Endometrial microvascular endothelial cells (primary cell): ENCODE measurements at regions not wholly inside any gene's neighbourhood (a gene's known extent, or its start where the extent isn't known, plus 50 kb on each side); places are given as distances from the start of the nearest gene placed in this dataset.
"Not testable (repeated sequence)": the region's sequence is repeated elsewhere in the genome, so short reads cannot be mapped to it uniquely, and the experiment has no call there.

Experiments
- in situ Hi-C: cut with HindIII; loops from 2 replicates; pipeline ENCODE4 v1.10.0; 2017; ENCODE audit warnings: low sequenced_read_pairs, low pct_unique_long_range_greater_than_20kb; ENCODE audit errors: inconsistent ontology term

DNA sequence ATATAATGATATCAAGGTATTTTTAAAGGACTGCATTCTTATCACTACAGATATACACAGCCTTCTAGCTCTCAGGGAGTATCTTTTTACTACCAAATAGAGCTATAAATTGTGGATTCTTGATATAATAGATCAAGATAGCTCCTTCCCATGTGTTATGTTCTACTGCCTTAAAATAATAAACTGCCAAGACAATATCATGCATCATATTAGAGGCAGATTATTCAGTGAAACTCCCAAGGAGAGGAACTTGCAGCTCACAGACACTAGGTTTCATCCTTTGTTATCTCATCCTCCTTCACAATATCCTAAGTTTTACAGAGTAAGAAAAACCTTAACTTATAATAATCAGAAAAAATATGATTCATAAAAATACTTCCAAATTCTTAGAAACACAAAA, 802.8 kb downstream of the DIAPH3 start:
- in situ Hi-C loops: no loop called here

DNA sequence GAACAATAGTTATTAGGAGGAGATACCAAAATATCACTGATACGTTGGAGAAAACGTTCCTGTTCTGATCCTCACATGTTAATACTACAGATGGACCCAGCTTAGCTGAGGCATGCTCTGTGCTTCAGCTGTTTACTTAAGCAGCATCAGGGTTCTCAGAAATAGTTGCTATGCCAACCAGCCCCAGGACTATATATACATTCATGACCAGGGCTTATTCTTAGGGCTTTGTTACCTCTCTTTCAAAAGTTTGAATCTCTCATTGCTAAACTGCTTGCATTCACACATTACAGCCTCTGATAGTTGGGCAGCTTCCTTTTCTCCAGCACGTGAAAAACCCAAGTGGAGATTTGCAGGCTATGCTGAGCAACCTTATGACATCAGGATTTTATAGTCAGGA, 800.4 kb downstream of the DIAPH3 start:
- in situ Hi-C loops: no loop called here

DNA sequence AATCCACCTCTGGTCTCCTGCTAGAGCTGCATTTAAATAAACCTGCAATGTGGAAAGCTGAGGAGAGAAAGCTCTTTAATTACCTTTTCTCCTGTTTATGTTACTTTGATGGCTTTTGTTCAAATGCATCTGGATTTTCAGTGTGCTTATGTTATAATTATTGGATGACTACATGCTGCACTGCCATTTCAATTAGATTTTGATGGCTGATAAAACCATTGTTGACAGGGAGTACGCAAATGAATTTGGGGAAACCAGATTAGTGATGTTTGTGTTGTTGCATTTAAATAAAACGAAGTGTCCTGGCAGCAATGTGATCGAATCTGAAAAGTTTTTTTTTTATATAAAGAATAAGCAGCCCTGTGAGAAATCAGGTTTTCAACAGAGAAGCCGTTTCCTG, 799.8 kb downstream of the DIAPH3 start:
- in situ Hi-C loops: no loop called here

DNA sequence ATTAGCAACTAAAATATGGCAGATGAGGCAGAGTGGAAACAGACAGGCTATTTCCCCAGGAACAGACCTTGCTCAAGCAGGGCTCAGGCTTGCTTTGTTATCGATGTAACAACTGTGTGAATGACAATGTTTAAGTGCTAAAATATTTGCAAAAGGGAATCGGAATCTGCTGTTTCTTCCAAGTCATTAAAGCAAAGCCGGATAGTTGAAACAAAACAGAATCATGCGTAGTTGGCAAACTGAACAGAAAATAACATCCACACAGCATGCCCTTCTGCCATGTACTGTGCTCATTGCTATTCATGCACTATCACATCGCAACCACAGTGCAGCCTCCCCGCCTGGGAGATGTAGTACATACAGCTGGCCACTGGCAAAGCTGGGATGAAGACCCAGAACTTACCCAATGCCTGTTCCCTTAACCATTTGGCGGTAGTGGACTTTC, 799.1 kb downstream of the DIAPH3 start:
- in situ Hi-C loops: no loop called here

DNA sequence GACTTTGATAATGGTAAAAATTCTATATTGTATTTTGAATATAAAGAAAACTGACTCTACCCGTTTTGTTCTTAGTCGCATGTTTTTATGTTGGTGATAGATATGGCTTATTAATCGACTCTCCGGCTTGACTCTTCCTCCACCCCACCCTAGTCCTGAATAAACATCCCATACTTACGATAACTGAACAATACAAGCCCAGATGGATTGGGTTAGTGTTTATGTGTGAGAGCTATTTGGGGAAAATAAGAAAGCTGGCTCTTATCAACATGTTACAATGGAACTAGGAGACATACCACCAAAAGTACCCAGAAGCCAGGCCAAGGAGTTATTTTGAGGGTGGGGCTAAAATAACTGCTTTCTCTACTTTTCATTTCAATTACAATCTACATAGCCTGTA, 796.3 kb downstream of the DIAPH3 start:
- in situ Hi-C loops: no loop called here

DNA sequence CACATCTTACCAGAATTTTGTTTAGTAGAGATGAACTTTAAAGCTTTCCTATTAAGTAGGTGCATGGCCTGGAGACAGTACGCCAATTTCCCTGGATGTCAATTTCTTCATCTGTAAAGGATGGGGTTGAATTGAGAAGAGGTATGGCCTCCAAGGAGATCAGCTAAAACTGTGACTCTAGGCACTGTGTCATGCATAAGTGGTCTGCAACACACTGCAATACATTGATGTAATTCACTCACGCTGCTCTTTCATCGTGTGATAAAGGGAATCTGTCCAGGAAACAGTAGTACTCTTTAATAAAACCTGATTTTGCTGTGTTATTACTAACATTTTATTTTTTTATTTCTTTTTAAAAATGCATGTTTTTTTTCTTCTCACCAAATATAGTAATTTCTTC, 795.8 kb downstream of the DIAPH3 start:
- in situ Hi-C loops: no loop called here

DNA sequence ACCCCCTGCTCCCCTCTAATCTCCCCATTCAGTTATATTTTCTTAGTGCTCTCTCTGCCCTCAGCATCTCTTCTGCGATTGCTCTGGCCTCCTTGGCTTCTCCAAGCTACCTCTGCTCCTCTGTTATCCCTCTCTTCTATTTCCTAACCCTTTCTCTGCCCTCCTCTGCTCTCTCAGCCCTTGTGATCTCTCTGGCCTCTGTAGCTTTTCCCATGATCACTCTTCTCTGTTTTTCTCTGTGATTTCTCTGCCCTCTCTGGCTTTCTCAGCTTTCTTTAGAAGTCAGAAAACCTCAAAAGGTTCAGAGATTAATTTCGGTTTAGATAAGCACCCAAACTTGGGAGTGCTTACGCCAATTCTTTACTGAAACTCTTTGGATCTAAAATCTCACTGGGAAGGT, 795.0 kb downstream of the DIAPH3 start:
- in situ Hi-C loops: no loop called here

DNA sequence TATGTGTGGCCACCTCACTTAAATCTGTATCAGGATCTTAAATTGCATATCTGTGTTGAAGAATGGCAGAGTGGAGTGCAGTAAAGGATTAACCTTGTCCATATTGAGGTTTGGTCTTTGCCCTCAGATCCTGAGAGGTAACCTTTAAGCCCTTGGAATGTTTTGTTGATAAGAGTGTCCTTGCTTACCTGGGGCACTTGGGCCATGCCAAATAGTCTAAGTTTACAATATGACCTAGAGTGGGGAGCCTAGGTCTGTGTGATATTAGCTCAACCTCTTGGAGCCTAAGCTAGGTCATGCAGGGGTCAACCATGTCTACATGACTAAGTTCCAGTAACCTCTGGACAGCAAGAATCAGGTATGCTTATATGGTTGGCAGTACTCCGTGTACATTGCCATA, 792.5 kb downstream of the DIAPH3 start:
- in situ Hi-C loops: no loop called here

DNA sequence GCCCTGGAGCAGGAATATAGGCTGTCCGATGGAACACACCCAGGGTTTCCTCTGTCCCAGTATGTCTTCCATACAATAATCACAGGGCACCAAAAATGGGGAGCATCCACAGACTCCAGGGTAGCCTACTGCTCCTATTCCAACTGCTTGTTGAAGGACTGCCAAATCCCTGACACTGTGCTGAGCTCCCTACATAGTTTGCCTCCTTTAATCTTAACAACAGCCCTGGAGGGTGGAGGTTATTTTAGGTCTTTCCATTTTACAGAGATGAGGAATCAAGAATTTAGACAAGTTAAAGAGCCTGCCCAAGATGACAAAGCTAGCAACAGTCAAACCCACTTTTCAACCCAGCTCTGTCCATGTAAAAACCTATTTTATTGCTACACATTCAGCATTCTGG, 790.4 kb downstream of the DIAPH3 start:
- in situ Hi-C loops: no loop called here

DNA sequence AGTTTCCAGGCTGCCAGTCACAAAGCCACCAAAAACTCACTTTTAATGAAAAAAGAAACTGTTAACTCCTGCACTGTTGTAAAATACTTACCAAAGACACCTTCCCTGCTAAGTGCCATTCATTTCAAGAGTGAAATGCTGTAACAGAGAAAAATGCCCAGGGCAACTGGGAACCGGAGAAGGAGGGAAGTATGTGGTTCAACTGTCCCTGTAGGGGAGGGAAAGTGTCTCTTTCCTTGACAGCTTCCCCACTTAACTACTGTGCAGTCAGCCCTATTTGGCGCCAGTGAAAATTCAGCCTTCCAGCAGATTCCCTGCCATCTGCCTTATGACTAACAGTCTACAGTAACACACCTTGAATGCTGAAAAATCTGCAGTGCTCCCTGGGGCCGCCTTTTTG, 789.0 kb downstream of the DIAPH3 start:
- in situ Hi-C loops: no loop called here

DNA sequence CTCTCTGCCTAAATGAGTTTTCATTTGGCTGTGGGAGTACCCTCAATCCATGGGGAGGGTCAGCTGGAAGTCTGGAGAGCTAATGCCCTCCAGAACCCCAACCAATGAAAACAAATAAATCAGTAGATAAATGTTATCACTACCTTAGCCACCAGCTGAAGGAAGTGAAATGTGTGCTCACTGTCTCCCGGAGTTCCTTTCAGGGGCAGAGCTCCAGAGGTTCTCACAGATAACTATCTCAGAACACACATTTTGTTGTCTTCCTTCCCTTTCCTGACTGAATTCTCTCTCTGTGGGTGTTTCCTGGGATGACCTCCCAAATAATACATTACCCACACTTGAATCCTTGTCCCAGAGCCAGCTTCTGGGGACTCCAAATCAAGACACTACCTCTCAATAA, 779.6 kb downstream of the DIAPH3 start:
- in situ Hi-C loops: no loop called here

DNA sequence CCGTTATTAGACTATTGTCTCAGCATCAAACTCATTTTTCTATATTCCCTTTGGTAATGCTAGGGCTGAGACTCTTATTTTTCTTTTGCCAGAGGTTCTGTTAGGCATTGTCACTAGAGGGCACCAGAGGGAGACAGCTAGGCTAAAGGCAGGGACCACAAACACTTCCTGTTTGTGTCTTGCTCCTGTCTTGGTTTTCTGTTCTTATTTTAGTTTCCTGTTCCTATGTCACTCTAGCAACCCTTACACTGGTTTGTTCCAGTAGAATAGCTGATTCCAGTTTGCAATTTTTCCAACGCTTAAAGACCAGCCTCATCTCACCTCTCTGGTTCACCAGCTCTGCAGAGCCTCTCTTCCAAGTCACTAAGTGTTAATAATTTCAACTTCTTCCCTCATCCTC, 772.0 kb downstream of the DIAPH3 start:
- in situ Hi-C loops: no loop called here

DNA sequence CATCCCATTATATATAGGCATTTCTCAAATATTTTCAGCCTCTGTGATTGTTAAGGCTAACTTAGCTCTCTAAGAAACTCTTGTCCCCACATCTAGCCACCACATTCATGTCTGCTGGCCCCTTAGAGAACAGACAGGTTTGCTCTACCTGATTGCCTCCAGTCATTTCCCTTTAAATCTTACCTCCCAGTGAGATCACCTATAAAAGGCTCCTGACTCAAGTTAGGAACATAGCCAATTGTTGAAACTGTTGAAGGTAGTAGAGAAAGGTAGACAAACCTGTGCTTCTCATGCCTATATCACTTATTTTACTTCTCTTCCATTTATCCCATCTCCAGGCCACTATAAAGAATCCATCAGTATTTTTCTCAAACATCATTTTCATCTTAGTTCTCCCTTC, 771.4 kb downstream of the DIAPH3 start:
- in situ Hi-C loops: no loop called here

DNA sequence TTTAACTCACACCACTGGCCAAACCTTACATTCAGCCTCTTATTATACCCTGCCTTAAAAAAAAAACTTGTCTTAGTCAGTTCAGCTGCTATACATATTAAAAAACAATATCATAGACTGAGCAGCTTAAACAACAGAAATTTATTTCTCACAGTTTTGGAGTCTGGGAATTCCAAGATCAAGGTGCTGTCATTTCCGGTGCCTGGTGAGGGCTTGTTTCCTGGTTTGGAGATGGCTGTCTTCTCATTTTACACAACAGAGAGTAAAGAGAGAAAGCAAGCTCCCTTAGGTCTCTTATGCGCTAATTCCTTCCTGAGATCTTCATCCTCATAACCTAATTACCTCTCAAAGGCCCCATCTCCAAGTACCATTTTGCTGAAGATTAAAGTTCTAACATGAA, 769.2 kb downstream of the DIAPH3 start:
- in situ Hi-C loops: no loop called here

DNA sequence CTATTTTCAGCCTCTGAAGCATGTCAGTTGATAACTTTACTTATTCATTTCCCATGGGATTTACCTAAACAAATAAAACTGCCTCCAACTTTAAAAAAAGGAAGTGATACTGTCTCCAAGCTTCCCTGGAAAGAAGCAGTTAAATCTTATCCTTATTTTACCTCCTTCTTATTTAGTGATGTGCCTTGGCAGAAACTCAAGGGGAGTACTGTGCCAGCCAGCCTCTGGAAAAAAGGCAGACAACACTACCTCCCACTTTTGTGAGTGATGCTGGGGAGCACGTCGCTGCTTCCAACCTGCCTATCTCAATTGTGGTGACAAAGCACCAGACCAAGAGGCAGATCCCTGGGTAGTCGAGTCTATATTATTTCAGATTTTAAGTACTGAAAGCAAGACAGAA, 765.6 kb downstream of the DIAPH3 start:
- in situ Hi-C loops: no loop called here

DNA sequence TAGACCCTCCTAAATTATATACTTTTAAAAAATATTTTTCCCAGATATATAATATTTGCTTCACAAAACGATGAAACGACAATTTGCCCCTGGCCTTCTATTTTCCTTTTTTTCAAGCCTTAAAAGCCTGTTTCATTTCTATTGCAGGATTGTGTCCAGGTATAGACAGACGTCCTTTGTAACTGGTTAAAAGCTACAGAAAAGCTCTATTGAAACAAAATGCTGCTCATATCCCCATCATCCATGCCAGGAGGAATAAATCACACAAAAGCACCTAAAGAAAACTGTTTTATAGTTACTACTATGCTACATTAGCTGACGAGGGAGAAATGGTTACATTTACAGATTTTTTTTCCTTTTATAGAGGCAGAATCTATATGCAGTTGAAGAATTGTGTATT, 765.1 kb downstream of the DIAPH3 start:
- in situ Hi-C loops: no loop called here

DNA sequence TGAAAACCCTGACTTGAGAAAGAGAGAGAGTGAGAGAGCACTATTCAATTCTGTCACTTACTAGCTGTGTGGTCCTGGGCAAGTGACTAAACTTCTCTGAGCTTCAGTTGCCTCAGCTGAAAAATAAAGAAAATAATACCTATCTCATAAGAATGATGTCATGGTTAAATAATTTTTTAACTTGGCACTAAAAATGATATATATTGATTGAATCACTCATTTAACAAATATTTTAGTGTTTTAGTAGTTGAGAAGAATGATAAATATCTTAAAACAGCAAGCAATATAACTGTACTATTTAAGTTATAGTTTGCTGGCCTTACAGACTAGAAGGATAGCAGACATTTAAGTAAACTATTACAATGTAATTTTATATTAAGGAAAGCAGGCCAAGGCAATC, 764.2 kb downstream of the DIAPH3 start:
- in situ Hi-C loops: no loop called here

DNA sequence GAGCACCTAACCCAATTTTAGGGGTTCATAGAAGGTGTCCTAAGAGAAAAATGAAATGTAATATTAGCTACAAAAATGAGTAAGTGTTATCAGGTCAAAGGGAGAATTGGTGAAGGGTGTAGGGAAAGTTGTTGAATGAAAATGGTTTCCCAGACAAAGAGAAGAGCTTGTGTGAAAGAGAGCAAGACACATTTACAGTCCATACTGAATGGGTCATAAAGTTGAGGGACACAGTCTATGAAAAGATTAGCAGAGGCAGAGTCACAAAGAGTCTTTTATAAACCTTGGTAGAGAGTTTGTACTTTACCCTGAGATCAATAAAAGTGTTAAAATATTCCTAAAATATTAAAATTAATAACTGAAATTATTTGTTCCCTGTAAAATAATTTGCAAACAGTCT, 759.4 kb downstream of the DIAPH3 start:
- in situ Hi-C loops: no loop called here

DNA sequence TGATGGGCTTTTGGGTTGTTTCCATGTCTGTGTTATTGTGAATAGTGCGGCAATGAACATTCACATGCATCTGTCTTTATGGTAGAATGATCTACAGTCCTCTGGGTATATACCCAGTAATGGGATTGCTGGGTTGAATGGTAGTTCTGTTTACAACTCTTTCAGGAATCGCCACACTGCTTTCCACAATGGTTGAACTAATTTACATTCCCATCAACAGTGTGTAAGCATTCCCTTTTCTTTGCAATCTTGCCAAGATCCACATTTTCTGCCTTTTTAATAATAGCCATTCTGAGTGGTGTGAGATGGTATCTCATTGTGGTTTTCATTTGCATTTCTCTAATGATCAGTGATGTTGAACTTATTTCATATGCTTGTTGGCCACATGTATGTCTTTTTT, 756.5 kb downstream of the DIAPH3 start:
- in situ Hi-C loops: not testable (repeated sequence)

DNA sequence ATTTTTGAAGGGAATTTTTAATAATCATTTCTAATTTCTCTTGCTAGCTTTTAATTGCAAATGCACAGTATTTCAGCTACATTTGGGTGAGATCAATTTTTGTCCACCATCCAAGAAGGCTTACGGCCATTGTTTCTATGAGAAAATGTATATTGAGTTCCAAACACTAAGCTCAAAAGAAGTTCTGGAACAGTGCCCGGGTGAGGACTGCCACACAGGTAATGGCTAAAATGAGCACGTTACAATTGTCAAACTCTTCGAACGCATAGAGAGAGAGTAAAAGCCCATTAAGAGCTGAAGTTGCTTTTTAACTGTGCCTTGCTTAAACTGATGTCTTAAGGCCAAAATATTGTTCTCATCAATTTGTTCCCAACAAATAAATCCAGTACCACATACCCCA, 755.0 kb downstream of the DIAPH3 start:
- in situ Hi-C loops: no loop called here

DNA sequence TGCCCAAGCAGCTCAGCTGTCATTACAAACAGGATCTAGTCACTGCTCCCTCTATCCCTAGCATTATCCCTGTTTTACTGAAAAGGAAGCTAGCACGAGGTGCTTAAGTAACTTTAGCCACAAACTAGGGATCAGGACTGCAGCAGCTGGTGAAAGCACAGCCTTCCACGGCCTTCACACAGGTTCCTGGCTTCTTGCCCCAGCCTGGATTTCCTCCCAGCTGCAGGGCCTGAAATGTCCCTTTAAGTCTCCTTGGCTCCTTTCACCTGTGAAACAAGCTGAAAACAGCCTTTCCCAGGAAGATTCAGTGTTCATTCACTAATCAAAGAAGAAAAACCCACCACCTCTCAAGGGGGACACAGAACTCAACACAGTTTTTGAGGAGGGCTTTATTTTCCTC, 754.5 kb downstream of the DIAPH3 start:
- in situ Hi-C loops: no loop called here

DNA sequence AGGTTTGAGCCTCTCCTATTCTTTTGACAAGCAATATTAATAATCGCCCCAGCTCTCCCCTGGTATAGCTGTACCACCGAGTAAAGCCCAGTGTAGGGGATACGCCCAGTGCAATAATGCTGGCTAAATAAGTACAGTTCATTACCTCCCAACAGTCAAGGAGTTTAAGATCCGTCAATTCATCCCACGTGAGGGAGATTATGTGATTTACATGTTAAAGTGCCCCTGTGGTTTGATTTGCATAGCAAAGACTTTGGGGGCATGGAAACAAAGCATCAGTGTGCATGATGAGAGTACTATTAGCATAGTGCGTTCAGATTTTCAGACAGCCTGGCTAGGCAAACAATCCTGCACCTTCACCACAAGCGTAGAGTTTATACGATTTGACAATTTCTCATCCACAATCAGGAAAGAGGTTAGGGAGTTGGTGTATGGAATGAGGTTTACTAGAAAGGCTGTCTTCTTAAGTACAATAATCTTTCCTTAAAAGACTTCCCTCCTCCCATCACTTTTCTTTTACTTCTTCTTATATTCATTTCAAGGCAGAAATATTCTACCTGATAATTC, 754.0 kb downstream of the DIAPH3 start:
- in situ Hi-C loops: no loop called here
